HG03280 (cell line): ENCODE measurements at regions not wholly inside any gene's neighbourhood (a gene's known extent, or its start where the extent isn't known, plus 50 kb on each side); places are given as distances from the start of the nearest gene placed in this dataset.

Experiments
- ATAC-seq: cut with Tn5 transposase; IDR thresholded peaks from one replicate; pipeline ENCODE4 v1.9.1; 2021; ENCODE audit warnings: mild to moderate bottlenecking, moderate library complexity; ENCODE audit not compliant: unreplicated experiment

- no peak for ATAC-seq
Observed at GRCh38 chr2:156099382-156099781, 233.1 kb downstream of the NR4A2 start.

- ATAC-seq = no peak
Observed at GRCh38 chr2:156098506-156098905, 234.0 kb downstream of the NR4A2 start.

- ATAC-seq = no peak
Observed at GRCh38 chr2:156088587-156088986, 243.9 kb downstream of the NR4A2 start.

GRCh38 chr2:156087875-156088274 is 244.6 kb downstream of the NR4A2 start:
- no peak for ATAC-seq

GRCh38 chr2:156083763-156084493 is 248.6 kb downstream of the NR4A2 start:
- no peak for ATAC-seq

GRCh38 chr2:156079845-156080244 is 252.7 kb downstream of the NR4A2 start:
- ATAC-seq = no peak

- no peak for ATAC-seq
Observed at GRCh38 chr2:156077041-156077742, 255.3 kb downstream of the NR4A2 start.

GRCh38 chr2:156065912-156066311 is 266.6 kb downstream of the NR4A2 start:
- ATAC-seq = no peak

GRCh38 chr2:156064540-156064939 is 268.0 kb downstream of the NR4A2 start:
- no peak for ATAC-seq

GRCh38 chr2:156057647-156058046 is 274.9 kb downstream of the NR4A2 start:
- no peak for ATAC-seq

- ATAC-seq = no peak
Observed at GRCh38 chr2:156054983-156055382, 277.5 kb downstream of the NR4A2 start.

GRCh38 chr2:156046900-156047299 is 285.6 kb downstream of the NR4A2 start:
- no peak for ATAC-seq

GRCh38 chr2:156042895-156043294 is 289.6 kb downstream of the NR4A2 start:
- ATAC-seq = no peak

GRCh38 chr2:156038021-156038420 is 294.5 kb downstream of the NR4A2 start:
- ATAC-seq = no peak

GRCh38 chr2:156037482-156037881 is 295.0 kb downstream of the NR4A2 start:
- no peak for ATAC-seq

GRCh38 chr2:156031121-156031520 is 301.4 kb downstream of the NR4A2 start:
- no peak for ATAC-seq

- no peak for ATAC-seq
Observed at GRCh38 chr2:156023229-156023869, 309.2 kb downstream of the NR4A2 start.

GRCh38 chr2:156021146-156022040 is 311.1 kb downstream of the NR4A2 start:
- no peak for ATAC-seq

- no peak for ATAC-seq
Observed at GRCh38 chr2:156019341-156019740, 313.2 kb downstream of the NR4A2 start.

- ATAC-seq = no peak
Observed at GRCh38 chr2:156017341-156017885, 315.1 kb downstream of the NR4A2 start.

- ATAC-seq = no peak
Observed at GRCh38 chr2:156009293-156009692, 323.2 kb downstream of the NR4A2 start.
